IMR-90 (cell line): ENCODE measurements at regions not wholly inside any gene's neighbourhood (a gene's known extent, or its start where the extent isn't known, plus 50 kb on each side); places are given as distances from the start of the nearest gene placed in this dataset.

Experiments
- ATAC-seq: fragments of 200-7000 bp; cut with Tn5 transposase; 2 replicates; pipeline ENCODE4 v1.9.1; 2020; ENCODE audit warnings: low read depth, mild to moderate bottlenecking, moderate library complexity
- BruUV-seq: library from RNA; stranded (reverse); fragments of 400-500 nt; replicated peaks from 2 replicates; lab custom pipeline; 2021; lab: Mats Ljungman, UMichigan
- CTCF ChIA-PET: fragments of 300-600 bp; formaldehyde crosslinking; extraction: SDS; loops from one replicate; lab custom pipeline; 2021; ENCODE audit warnings: antibody characterized with exemption; lab: Yijun Ruan, JAX
- POLR2A ChIA-PET: fragments of 300-600 bp; sonication (Branson Sonifier 250); formaldehyde crosslinking; loops from one replicate; lab custom pipeline; 2022; ENCODE audit warnings: antibody characterized with exemption; ENCODE audit not compliant: unreplicated experiment; lab: Charles Lee
- DNase-seq: peaks from one replicate; pipeline ENCODE4 v3.0.0; 2013
- H2AFZ ChIP-seq: replicated peaks from 2 replicates; pipeline ENCODE3; 2013; ENCODE audit warnings: low read length, mild to moderate bottlenecking; ENCODE audit not compliant: poor library complexity
- H2AK5ac ChIP-seq: 2 replicates; pipeline ENCODE4 v1.6.1; 2013; ENCODE audit warnings: low read depth, low read length, inconsistent platforms
- H2AK9ac ChIP-seq: replicated peaks from 2 replicates; pipeline ENCODE3; 2013; ENCODE audit warnings: mild to moderate bottlenecking, low read depth, low read length, moderate library complexity; ENCODE audit not compliant: poor library complexity
- H2BK120ac ChIP-seq: 2 replicates; pipeline ENCODE4 v1.6.1; 2013; ENCODE audit warnings: low read depth, low read length, inconsistent platforms
- H2BK15ac ChIP-seq: 3 replicates; pipeline ENCODE4 v1.6.1; 2013; ENCODE audit warnings: low read depth, low read length, inconsistent platforms
- H2BK20ac ChIP-seq: 2 replicates; pipeline ENCODE4 v1.6.1; 2013; ENCODE audit warnings: low read depth, mild to moderate bottlenecking, inconsistent platforms, low read length, moderate library complexity
- H2BK5ac ChIP-seq: 2 replicates; pipeline ENCODE4 v1.6.1; 2013; ENCODE audit warnings: mild to moderate bottlenecking, low read depth, low read length, inconsistent platforms; ENCODE audit not compliant: poor library complexity, severe bottlenecking
- H3K14ac ChIP-seq: replicated peaks from 2 replicates; pipeline ENCODE4 v1.6.1; 2013; ENCODE audit warnings: low read depth, low read length, inconsistent platforms
- H3K18ac ChIP-seq: 2 replicates; pipeline ENCODE4 v1.6.1; 2013; ENCODE audit warnings: low read depth, low read length, control low read depth
- H3K23ac ChIP-seq: 2 replicates; pipeline ENCODE4 v1.6.1; 2013; ENCODE audit warnings: low read depth, low read length, inconsistent platforms
- H3K27ac ChIP-seq: 2 replicates; pipeline ENCODE4 v1.5.1; 2013; ENCODE audit warnings: mild to moderate bottlenecking, control low read depth, low read length; ENCODE audit not compliant: insufficient read depth
- H3K27me3 ChIP-seq: 2 replicates; pipeline ENCODE4 v1.6.1; 2013; ENCODE audit warnings: low read length; ENCODE audit not compliant: control insufficient read depth, insufficient read depth
- H3K36me3 ChIP-seq: 2 replicates; pipeline ENCODE4 v1.6.1; 2013; ENCODE audit warnings: low read length, mixed read lengths; ENCODE audit not compliant: control insufficient read depth, insufficient read depth
- H3K4ac ChIP-seq: 2 replicates; pipeline ENCODE4 v1.6.1; 2013; ENCODE audit warnings: low read depth, low read length, inconsistent platforms
- H3K4me1 ChIP-seq: 2 replicates; pipeline ENCODE4 v1.6.1; 2013; ENCODE audit warnings: low read length, mixed read lengths; ENCODE audit not compliant: control insufficient read depth, insufficient read depth
- H3K4me2 ChIP-seq: 2 replicates; pipeline ENCODE4 v1.6.1; 2013; ENCODE audit warnings: low read depth, mild to moderate bottlenecking, control low read depth, low read length, moderate library complexity
- H3K4me3 ChIP-seq: 2 replicates; pipeline ENCODE4 v1.5.1; 2013; ENCODE audit warnings: low read depth, mild to moderate bottlenecking, control low read depth, low read length, moderate library complexity; ENCODE audit not compliant: insufficient read depth
- H3K56ac ChIP-seq: 2 replicates; pipeline ENCODE4 v1.6.1; 2013; ENCODE audit warnings: low read length, inconsistent platforms; ENCODE audit not compliant: insufficient read depth; ENCODE audit errors: extremely low read depth
- H3K79me1 ChIP-seq, 2 experiments: 2 replicates each; pipeline ENCODE4 v1.6.1; 2013; ENCODE audit warnings: low read length in 2 of 2, inconsistent platforms in 1 of 2, low read depth in 1 of 2
- H3K9ac ChIP-seq: 2 replicates; pipeline ENCODE4 v1.6.1; 2013; ENCODE audit warnings: low read depth, low read length, control low read depth
- H3K9me1 ChIP-seq: 2 replicates; pipeline ENCODE4 v1.6.1; 2013; ENCODE audit warnings: low read length, inconsistent platforms; ENCODE audit not compliant: insufficient read depth
- H3K9me3 ChIP-seq: 2 replicates; pipeline ENCODE4 v1.6.1; 2013; ENCODE audit warnings: low read length; ENCODE audit not compliant: control insufficient read depth, insufficient read depth
- H4K20me1 ChIP-seq: 2 replicates; pipeline ENCODE4 v1.6.1; 2013; ENCODE audit warnings: low read length, inconsistent platforms; ENCODE audit not compliant: insufficient read depth
- H4K5ac ChIP-seq: 2 replicates; pipeline ENCODE4 v1.6.1; 2013; ENCODE audit warnings: mild to moderate bottlenecking, low read depth, low read length, control low read depth
- H4K8ac ChIP-seq, 2 experiments: 2 replicates each; pipeline ENCODE4 v1.6.1; 2013; ENCODE audit warnings: low read depth in 2 of 2, low read length in 2 of 2, control low read depth in 1 of 2, inconsistent platforms in 1 of 2
- H4K91ac ChIP-seq: 2 replicates; pipeline ENCODE4 v1.6.1; 2013; ENCODE audit warnings: low read depth, low read length, inconsistent platforms; ENCODE audit not compliant: insufficient read depth
- BHLHE40 ChIP-seq: fragments of 150-350 bp; IDR thresholded peaks from 2 replicates; pipeline ENCODE4 v1.6.1; 2016; ENCODE audit warnings: mild to moderate bottlenecking, low read depth, low read length
- CHD1 ChIP-seq: IDR thresholded peaks from 2 replicates; pipeline ENCODE4 v1.6.1; 2012; ENCODE audit warnings: low read depth, low read length, improper control_type of control experiment
- CTCF ChIP-seq: conservative IDR thresholded peaks from 2 replicates; pipeline ENCODE4 v1.5.1; 2012; ENCODE audit warnings: mild to moderate bottlenecking, low read depth, low read length, improper control_type of control experiment
- MAZ ChIP-seq: IDR thresholded peaks from 2 replicates; pipeline ENCODE4 v1.6.1; 2012; ENCODE audit warnings: low read depth, mild to moderate bottlenecking, low read length, improper control_type of control experiment, moderate library complexity, borderline replicate concordance
- MXI1 ChIP-seq: IDR thresholded peaks from 2 replicates; pipeline ENCODE4 v1.6.1; 2012; ENCODE audit warnings: low read depth, mild to moderate bottlenecking, low read length, moderate library complexity, borderline replicate concordance
- NFE2L2 ChIP-seq: fragments of 150-350 bp; IDR thresholded peaks from 2 replicates; pipeline ENCODE4 v1.6.1; 2016; ENCODE audit warnings: low read depth, mild to moderate bottlenecking, low read length
- POLR2A ChIP-seq: IDR thresholded peaks from 2 replicates; pipeline ENCODE4 v1.6.1; 2012; ENCODE audit warnings: mild to moderate bottlenecking, low read depth, low read length
- RFX5 ChIP-seq: IDR thresholded peaks from 2 replicates; pipeline ENCODE4 v1.8.0; 2012; ENCODE audit warnings: low read depth, mild to moderate bottlenecking, low read length, moderate library complexity
- SMC3 ChIP-seq: fragments of 150-350 bp; IDR thresholded peaks from 2 replicates; pipeline ENCODE4 v1.6.1; 2016; ENCODE audit warnings: low read depth, mild to moderate bottlenecking, antibody characterized with exemption, low read length, moderate library complexity
- WGBS, 2 experiments: methylation state at CpG; one replicate each; pipeline versions ENCODE4 v1.1.5 to v1.1.7; 2013; ENCODE audit warnings: missing lambda C conversion rate in 2 of 2; ENCODE audit not compliant: insufficient read length in 1 of 2; ENCODE audit errors: extremely low coverage in 2 of 2; 5-methylcytosine and 5-hydroxymethylcytosine counted together
- dilution Hi-C: fragments of 300-500 bp; cut with HindIII; formaldehyde crosslinking; loops from one replicate; pipeline ENCODE4 v1.14.3; 2018; ENCODE audit warnings: low sequenced_read_pairs; ENCODE audit not compliant: unreplicated experiment
- in situ Hi-C: fragments of 300-500 bp; cut with MboI; formaldehyde crosslinking; loops from 3 replicates; pipeline ENCODE4 v1.14.3; 2019; ENCODE audit warnings: low sequenced_read_pairs, inconsistent platforms, mixed read lengths
- intact Hi-C: fragments of 100-400 bp; cut with micrococcal nuclease; formaldehyde crosslinking; loops from 2 replicates; pipeline ENCODE4 v1.10.0; 2022

GRCh38 chr11:116051494-116051893, 547.3 kb upstream of the CADM1 start:
- Histone ChIP-seq H2AFZ (no peak overlapping the region), H2BK5ac (no peak overlapping the region), H3K23ac (no peak overlapping the region), H3K4ac (no peak overlapping the region), H3K27ac (no peak overlapping the region), H3K56ac (no peak overlapping the region), H3K36me3 (no peaks in the 10 kb centered on the region), H3K9me1 (no peaks in the 10 kb centered on the region), H3K4me2 (no peak overlapping the region), H2AK9ac (no peak overlapping the region), H4K20me1 (no peaks in the 10 kb centered on the region), H3K18ac (no peak overlapping the region), H3K9ac (no peak overlapping the region), H4K8ac (no peak overlapping the region), H4K91ac (no peak overlapping the region), H3K14ac (no peak overlapping the region), H2BK15ac (no peak overlapping the region), H3K79me1 (no peaks in the 10 kb centered on the region), H2BK120ac (no peak overlapping the region), H3K4me1 (no peaks in the 10 kb centered on the region), H2BK20ac (no peak overlapping the region), H4K5ac (no peak overlapping the region), H3K9me3 (no peaks in the 10 kb centered on the region), H2AK5ac (no peak overlapping the region), H3K27me3 (no peaks in the 10 kb centered on the region; the same call in 1 of the 2 replicates), H3K4me3 (no peak overlapping the region)
- no CpG with 5 or more reads among the region's 7 CpGs for WGBS, 2 experiments
- no peak for ATAC-seq
- intact Hi-C loops (no loop called here), dilution Hi-C loops (no loop called here), in situ Hi-C loops (no loop called here)
- TF ChIP-seq POLR2A (no peak), CHD1 (no peak), SMC3 (no peak), BHLHE40 (no peak), NFE2L2 (no peak), RFX5 (no peak), CTCF (no peak), MXI1 (no peak), MAZ (no peak)
- DNase-seq: no peak
- POLR2A ChIA-PET: no interaction called here
- no TSS peak for BruUV-seq
- CTCF ChIA-PET: interaction anchor here (0.6 kb wide), 1 partner anchor 408 kb away, joined by 4 read pairs; no protein-coding TSS in a partner anchor
